ENCODE measurements at regions not wholly inside any gene's neighbourhood (a gene's known extent, or its start where the extent isn't known, plus 50 kb on each side); places are given as distances from the start of the nearest gene placed in this dataset.
"Not testable (repeated sequence)": the region's sequence is repeated elsewhere in the genome, so short reads cannot be mapped to it uniquely, and the experiment has no call there.

DNA sequence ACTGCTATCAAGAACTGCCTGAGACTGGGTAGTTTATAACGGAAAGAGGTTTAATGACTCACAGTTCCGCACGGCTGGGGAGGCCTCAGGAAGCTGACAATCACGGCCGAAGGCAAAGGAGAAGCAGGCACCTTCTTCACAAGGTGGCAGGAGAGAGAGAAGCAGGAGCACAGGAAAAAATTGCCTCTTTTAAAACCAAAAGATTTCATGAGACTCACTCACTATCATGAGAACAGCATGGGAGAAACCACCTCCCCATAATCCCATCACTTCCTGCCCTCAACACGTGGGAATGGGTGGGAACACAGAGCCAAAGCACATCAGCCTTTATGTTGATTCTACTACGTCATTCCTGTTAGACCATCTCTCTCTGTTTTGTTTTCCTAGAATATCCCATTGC, 650.9 kb upstream of the SEMA6D start:
- no peak overlapping the region for H3K27ac Mint-ChIP-seq
- no peaks in the 10 kb centered on the region for H3K9me3 Mint-ChIP-seq (ENCODE audit: low read depth)
- peaks cover 1% of the 10 kb centered on the region for H3K4me1 Mint-ChIP-seq (ENCODE audit: low read depth)
- TF ChIP-seq, protein P1, sequence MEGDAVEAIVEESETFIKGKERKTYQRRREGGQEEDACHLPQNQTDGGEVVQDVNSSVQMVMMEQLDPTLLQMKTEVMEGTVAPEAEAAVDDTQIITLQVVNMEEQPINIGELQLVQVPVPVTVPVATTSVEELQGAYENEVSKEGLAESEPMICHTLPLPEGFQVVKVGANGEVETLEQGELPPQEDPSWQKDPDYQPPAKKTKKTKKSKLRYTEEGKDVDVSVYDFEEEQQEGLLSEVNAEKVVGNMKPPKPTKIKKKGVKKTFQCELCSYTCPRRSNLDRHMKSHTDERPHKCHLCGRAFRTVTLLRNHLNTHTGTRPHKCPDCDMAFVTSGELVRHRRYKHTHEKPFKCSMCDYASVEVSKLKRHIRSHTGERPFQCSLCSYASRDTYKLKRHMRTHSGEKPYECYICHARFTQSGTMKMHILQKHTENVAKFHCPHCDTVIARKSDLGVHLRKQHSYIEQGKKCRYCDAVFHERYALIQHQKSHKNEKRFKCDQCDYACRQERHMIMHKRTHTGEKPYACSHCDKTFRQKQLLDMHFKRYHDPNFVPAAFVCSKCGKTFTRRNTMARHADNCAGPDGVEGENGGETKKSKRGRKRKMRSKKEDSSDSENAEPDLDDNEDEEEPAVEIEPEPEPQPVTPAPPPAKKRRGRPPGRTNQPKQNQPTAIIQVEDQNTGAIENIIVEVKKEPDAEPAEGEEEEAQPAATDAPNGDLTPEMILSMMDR (IDR thresholded peaks at IDR 0.05; ENCODE audit: unreplicated experiment), result no peak
- H3K36me3 Mint-ChIP-seq (ENCODE audit: insufficient read depth), result no peaks in the 10 kb centered on the region
- no peaks in the 10 kb centered on the region for H3K27me3 Mint-ChIP-seq
- no peak for DNase-seq (ENCODE audit: low spot score, unreplicated experiment)
- no peak overlapping the region for H3K4me3 Mint-ChIP-seq (ENCODE audit: low read depth)

DNA sequence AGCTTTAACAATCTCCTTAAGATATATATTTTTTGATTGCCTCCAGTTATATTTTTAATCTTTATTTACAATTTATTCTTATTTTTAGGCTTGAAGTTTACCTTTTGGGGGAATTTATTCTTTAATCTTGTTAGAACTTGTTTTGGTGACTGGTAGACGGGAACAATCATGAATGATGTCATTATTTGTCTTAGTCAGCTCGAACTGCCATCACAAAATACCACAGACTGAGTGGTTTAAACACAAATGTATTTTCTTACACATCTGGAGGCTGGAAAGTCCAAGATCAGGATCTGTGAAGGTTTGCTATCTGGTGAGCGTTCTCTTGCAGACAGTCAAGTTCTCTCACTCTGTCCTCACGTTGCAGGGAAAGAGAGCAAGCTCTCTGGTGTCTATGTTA, 639.5 kb upstream of the SEMA6D start:
- peaks cover 14% of the 10 kb centered on the region for H3K4me1 Mint-ChIP-seq (ENCODE audit: low read depth)
- not testable (repeated sequence) for H3K27ac Mint-ChIP-seq; H3K27me3 Mint-ChIP-seq; H3K4me3 Mint-ChIP-seq (ENCODE audit: low read depth); H3K9me3 Mint-ChIP-seq (ENCODE audit: low read depth); H3K36me3 Mint-ChIP-seq (ENCODE audit: insufficient read depth); DNase-seq (ENCODE audit: low spot score, unreplicated experiment)

DNA sequence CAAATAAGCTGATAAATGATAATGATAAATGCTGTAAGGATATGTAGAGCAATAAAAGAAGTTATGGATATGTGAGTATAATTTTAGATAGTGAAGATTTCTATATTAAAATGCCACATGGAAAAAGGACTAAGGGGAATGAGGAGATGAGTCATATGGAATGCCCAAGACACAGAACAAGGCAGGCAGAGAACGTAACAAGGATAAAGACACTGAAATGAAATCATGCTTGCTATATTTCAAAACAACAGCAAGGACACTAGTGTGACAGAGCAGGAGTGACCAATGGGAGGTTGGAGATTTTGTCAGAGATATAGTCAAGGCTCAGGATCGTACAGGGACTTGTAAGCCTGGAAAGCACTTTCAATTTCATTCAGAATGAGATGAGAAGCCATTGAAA, 621.5 kb upstream of the SEMA6D start:
- Mint-ChIP-seq H3K9me3 (ENCODE audit: low read depth) (peaks cover 8% of the 10 kb centered on the region), H3K27me3 (no peaks in the 10 kb centered on the region), H3K4me3 (ENCODE audit: low read depth) (no peak overlapping the region), H3K4me1 (ENCODE audit: low read depth) (peaks cover 7% of the 10 kb centered on the region), H3K27ac (no peak overlapping the region), H3K36me3 (ENCODE audit: insufficient read depth) (no peaks in the 10 kb centered on the region)
- TF ChIP-seq, protein P1 (IDR thresholded peaks at IDR 0.05; ENCODE audit: unreplicated experiment), result no peak
- no peak for DNase-seq (ENCODE audit: low spot score, unreplicated experiment)

DNA sequence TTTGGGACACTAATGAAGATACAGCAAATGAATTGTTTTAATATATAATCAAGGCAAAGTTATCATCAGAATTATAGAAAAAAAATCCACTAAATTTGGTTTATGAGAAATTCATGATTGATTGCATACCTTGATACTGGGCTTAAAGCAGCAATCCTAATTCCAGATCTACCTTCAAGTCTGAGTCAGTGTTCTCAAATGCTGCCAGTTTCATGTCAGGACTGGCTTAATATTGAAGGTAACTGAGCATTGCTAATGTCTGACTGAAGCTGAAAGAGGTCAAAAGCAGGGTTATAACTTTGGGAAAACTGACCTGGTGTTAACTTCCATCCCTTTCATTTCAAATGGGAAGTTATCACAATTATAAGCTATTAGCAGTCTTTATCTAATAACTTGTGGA, 618.8 kb upstream of the SEMA6D start:
- not testable (repeated sequence) for H3K36me3 Mint-ChIP-seq (ENCODE audit: insufficient read depth); H3K4me3 Mint-ChIP-seq (ENCODE audit: low read depth); H3K4me1 Mint-ChIP-seq (ENCODE audit: low read depth); DNase-seq (ENCODE audit: low spot score, unreplicated experiment); H3K9me3 Mint-ChIP-seq (ENCODE audit: low read depth); H3K27ac Mint-ChIP-seq; H3K27me3 Mint-ChIP-seq

DNA sequence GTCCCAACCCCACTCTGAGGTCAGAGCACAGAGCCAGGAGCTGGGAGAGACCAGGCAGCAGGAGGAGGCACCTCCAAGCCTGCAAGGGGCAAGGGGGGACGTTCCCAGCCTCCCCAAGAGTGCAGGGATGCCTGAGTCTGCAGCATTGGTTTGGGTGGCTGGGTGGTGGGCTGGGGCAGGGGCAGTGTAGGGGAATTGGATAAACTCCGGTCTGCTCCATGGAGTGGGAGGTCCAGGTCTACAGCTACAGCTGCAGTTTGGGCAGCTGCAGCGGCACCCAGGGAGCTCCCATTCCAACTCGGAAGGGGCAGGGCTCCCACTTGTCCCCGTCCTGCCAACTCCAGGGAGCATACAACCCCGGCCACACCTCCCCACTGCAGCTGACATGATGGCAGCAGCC, 617.5 kb upstream of the SEMA6D start:
- H3K9me3 Mint-ChIP-seq (ENCODE audit: low read depth); H3K4me3 Mint-ChIP-seq (ENCODE audit: low read depth); H3K4me1 Mint-ChIP-seq (ENCODE audit: low read depth); DNase-seq (ENCODE audit: low spot score, unreplicated experiment); H3K27me3 Mint-ChIP-seq; H3K27ac Mint-ChIP-seq; H3K36me3 Mint-ChIP-seq (ENCODE audit: insufficient read depth): not testable (repeated sequence)

DNA sequence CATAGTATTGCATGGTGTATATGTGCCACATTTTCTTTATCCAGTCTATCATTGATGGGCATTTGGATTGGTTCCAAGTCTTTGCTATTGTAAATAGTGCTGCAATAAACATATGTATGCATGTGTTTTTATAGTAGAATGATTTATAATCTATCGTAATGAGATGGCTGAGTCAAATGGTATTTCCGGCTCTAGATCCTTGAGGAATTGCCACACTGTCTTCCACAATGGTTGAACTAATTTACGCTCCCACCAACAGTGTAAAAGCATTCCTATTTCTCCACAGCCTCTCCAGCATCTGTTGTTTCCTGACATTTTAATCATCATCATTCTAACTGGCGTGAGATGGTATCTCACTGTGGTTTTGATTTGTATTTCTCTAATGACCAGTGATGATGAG, 608.5 kb upstream of the SEMA6D start:
- H3K9me3 Mint-ChIP-seq (ENCODE audit: low read depth); H3K27me3 Mint-ChIP-seq; H3K4me3 Mint-ChIP-seq (ENCODE audit: low read depth): not testable (repeated sequence)

DNA sequence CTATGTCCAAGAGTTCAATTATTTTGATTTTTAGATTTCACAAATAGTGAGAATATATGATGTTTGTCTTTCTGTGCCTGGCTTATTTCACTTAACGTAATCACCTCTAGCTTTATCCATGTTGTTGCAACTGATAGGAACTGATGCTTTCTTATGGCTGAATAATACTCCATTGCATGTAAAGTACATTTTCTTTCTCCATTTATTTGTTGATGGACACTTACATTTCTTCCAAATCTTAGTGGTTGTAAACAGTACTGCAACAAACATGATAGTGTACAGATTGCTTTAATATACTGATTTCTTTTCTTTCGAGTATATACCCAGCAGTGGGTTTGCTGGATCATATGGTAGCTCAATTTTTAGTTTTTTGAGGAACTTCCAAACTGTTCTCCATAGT, 600.6 kb upstream of the SEMA6D start:
- Mint-ChIP-seq H3K36me3 (ENCODE audit: insufficient read depth) (peaks cover 2% of the 10 kb centered on the region), H3K9me3 (ENCODE audit: low read depth) (peaks cover 21% of the 10 kb centered on the region), H3K4me3 (ENCODE audit: low read depth) (no peak overlapping the region), H3K4me1 (ENCODE audit: low read depth) (no peaks in the 10 kb centered on the region), H3K27me3 (no peaks in the 10 kb centered on the region), H3K27ac (no peak overlapping the region)
- TF ChIP-seq, protein P1 (IDR thresholded peaks at IDR 0.05; ENCODE audit: unreplicated experiment), result peak; percentile 19
- no peak for DNase-seq (ENCODE audit: low spot score, unreplicated experiment)

More for the DNA sequence above, 608.5 kb upstream of the SEMA6D start:
- DNase-seq (ENCODE audit: low spot score, unreplicated experiment); H3K36me3 Mint-ChIP-seq (ENCODE audit: insufficient read depth); H3K27ac Mint-ChIP-seq; H3K4me1 Mint-ChIP-seq (ENCODE audit: low read depth): not testable (repeated sequence)

Measured in progenitor cell of endocrine pancreas (in vitro differentiated cells).